Omental fat pad (tissue), 3 donors: ENCODE measurements at regions not wholly inside any gene's neighbourhood (a gene's known extent, or its start where the extent isn't known, plus 50 kb on each side); places are given as distances from the start of the nearest gene placed in this dataset.
A peak's percentile ranks its signal among the peaks of the same experiment; 100 is the strongest.

Experiments used
- ATAC-seq: fragments of 150-250 bp; one replicate; pipeline ENCODE4 v1.9.1; 2016; ENCODE audit warnings: mild to moderate bottlenecking, moderate library complexity; ENCODE audit not compliant: low FRiP score
- DNase-seq: peaks from one replicate; pipeline ENCODE4 v3.0.0-alpha.2; 2019; ENCODE audit warnings: low spot score
- CTCF ChIP-seq, 3 donors: fragments of 450-650 bp; IDR thresholded peaks; one replicate each; pipeline ENCODE4 v1.5.1; 2016 to 2017; ENCODE audit warnings: antibody characterized with exemption in 3 of 3, mild to moderate bottlenecking in 3 of 3, moderate library complexity in 2 of 3

- no peak for DNase-seq
- ATAC-seq = peak; percentile 53
- no peak for TF ChIP-seq CTCF (IDR thresholded peaks at IDR 0.05)
Observed at GRCh38 chr15:57861815-57862586, 155.5 kb downstream of the POLR2M start.

GRCh38 chr15:57862761-57863160 is 156.2 kb downstream of the POLR2M start:
- no peak for TF ChIP-seq CTCF (IDR thresholded peaks at IDR 0.05)
- DNase-seq (no peak), ATAC-seq (no peak)

- DNase-seq (no peak), ATAC-seq (no peak)
- TF ChIP-seq CTCF (IDR thresholded peaks at IDR 0.05) = no peak
Observed at GRCh38 chr15:57865294-57865693, 158.8 kb downstream of the POLR2M start.

- DNase-seq (peak; percentile 41), ATAC-seq (no peak)
- no peak for TF ChIP-seq CTCF (IDR thresholded peaks at IDR 0.05)
Observed at GRCh38 chr15:57866149-57866736, 159.7 kb downstream of the POLR2M start.

- TF ChIP-seq CTCF (IDR thresholded peaks at IDR 0.05) = no peak
- no peak for ATAC-seq
- no peak for DNase-seq
Observed at GRCh38 chr15:57867970-57868798, 161.7 kb downstream of the POLR2M start.

GRCh38 chr15:57870667-57871066 is 164.2 kb downstream of the POLR2M start:
- ATAC-seq (no peak), DNase-seq (no peak)
- TF ChIP-seq CTCF (IDR thresholded peaks at IDR 0.05) = no peak
